ENCODE measurements at regions not wholly inside any gene's neighbourhood (a gene's known extent, or its start where the extent isn't known, plus 50 kb on each side); places are given as distances from the start of the nearest gene placed in this dataset.

- Mint-ChIP-seq H3K27ac (no peak overlapping the region), H3K27me3 (ENCODE audit: low read depth) (no peaks in the 10 kb centered on the region), H3K4me1 (no peaks in the 10 kb centered on the region), H3K9me3 (peaks cover 7% of the 10 kb centered on the region), H3K4me3 (no peak overlapping the region), H3K36me3 (no peaks in the 10 kb centered on the region)
- no peak for TF ChIP-seq CTCF (IDR thresholded peaks at IDR 0.05; ENCODE audit: unreplicated experiment)
- DNase-seq (ENCODE audit: low spot score in 2 of 2, unreplicated experiment in 2 of 2) = no peak
Observed at GRCh38 chr16:59330019-59330670, 596.0 kb upstream of the GOT2 start.

GRCh38 chr16:59328961-59329360 is 594.8 kb upstream of the GOT2 start:
- Mint-ChIP-seq H3K4me3 (no peak overlapping the region), H3K27ac (no peak overlapping the region), H3K27me3 (ENCODE audit: low read depth) (peaks cover 2% of the 10 kb centered on the region), H3K4me1 (no peaks in the 10 kb centered on the region), H3K36me3 (no peaks in the 10 kb centered on the region), H3K9me3 (peaks cover 7% of the 10 kb centered on the region)
- no peak for TF ChIP-seq CTCF (IDR thresholded peaks at IDR 0.05; ENCODE audit: unreplicated experiment)
- no peak for DNase-seq (ENCODE audit: low spot score in 2 of 2, unreplicated experiment in 2 of 2)

- H3K4me1 Mint-ChIP-seq = no peaks in the 10 kb centered on the region
- peaks cover 2% of the 10 kb centered on the region for H3K27me3 Mint-ChIP-seq (ENCODE audit: low read depth)
- no peak for TF ChIP-seq CTCF (IDR thresholded peaks at IDR 0.05; ENCODE audit: unreplicated experiment)
- no peak overlapping the region for H3K27ac Mint-ChIP-seq
- peaks cover 4% of the 10 kb centered on the region for H3K9me3 Mint-ChIP-seq
- H3K36me3 Mint-ChIP-seq = no peaks in the 10 kb centered on the region
- H3K4me3 Mint-ChIP-seq = no peak overlapping the region
- no peak for DNase-seq (ENCODE audit: low spot score in 2 of 2, unreplicated experiment in 2 of 2)
Observed at GRCh38 chr16:59327894-59328293, 593.8 kb upstream of the GOT2 start.

GRCh38 chr16:59326955-59327354 is 592.8 kb upstream of the GOT2 start:
- no peak overlapping the region for H3K27ac Mint-ChIP-seq
- H3K9me3 Mint-ChIP-seq = peaks cover 4% of the 10 kb centered on the region
- H3K4me1 Mint-ChIP-seq = no peaks in the 10 kb centered on the region
- no peak for TF ChIP-seq CTCF (IDR thresholded peaks at IDR 0.05; ENCODE audit: unreplicated experiment)
- H3K36me3 Mint-ChIP-seq = no peaks in the 10 kb centered on the region
- no peak for DNase-seq (ENCODE audit: low spot score in 2 of 2, unreplicated experiment in 2 of 2)
- H3K27me3 Mint-ChIP-seq (ENCODE audit: low read depth) = peaks cover 5% of the 10 kb centered on the region
- no peak overlapping the region for H3K4me3 Mint-ChIP-seq

GRCh38 chr16:59324462-59324861 is 590.3 kb upstream of the GOT2 start:
- Mint-ChIP-seq H3K36me3 (no peaks in the 10 kb centered on the region), H3K27ac (no peak overlapping the region), H3K27me3 (ENCODE audit: low read depth) (peaks cover 10% of the 10 kb centered on the region), H3K4me1 (no peaks in the 10 kb centered on the region), H3K9me3 (peaks cover 4% of the 10 kb centered on the region), H3K4me3 (no peak overlapping the region)
- no peak for TF ChIP-seq CTCF (IDR thresholded peaks at IDR 0.05; ENCODE audit: unreplicated experiment)
- no peak for DNase-seq (ENCODE audit: low spot score in 2 of 2, unreplicated experiment in 2 of 2)

GRCh38 chr16:59320657-59321056 is 586.5 kb upstream of the GOT2 start:
- Mint-ChIP-seq H3K27ac (no peak overlapping the region), H3K4me3 (no peak overlapping the region), H3K9me3 (peaks cover 4% of the 10 kb centered on the region), H3K4me1 (no peaks in the 10 kb centered on the region), H3K27me3 (ENCODE audit: low read depth) (peaks cover 10% of the 10 kb centered on the region), H3K36me3 (no peaks in the 10 kb centered on the region)
- no peak for DNase-seq (ENCODE audit: low spot score in 2 of 2, unreplicated experiment in 2 of 2)
- no peak for TF ChIP-seq CTCF (IDR thresholded peaks at IDR 0.05; ENCODE audit: unreplicated experiment)
